HG02571 (cell line): ENCODE measurements at regions not wholly inside any gene's neighbourhood (a gene's known extent, or its start where the extent isn't known, plus 50 kb on each side); places are given as distances from the start of the nearest gene placed in this dataset.
A peak's percentile ranks its signal among the peaks of the same experiment; 100 is the strongest.
"Not testable (repeated sequence)": the region's sequence is repeated elsewhere in the genome, so short reads cannot be mapped to it uniquely, and the experiment has no call there.

Source experiments
- ATAC-seq: cut with Tn5 transposase; IDR thresholded peaks from one replicate; pipeline ENCODE4 v1.9.1; 2021; ENCODE audit warnings: mild to moderate bottlenecking, moderate library complexity; ENCODE audit not compliant: unreplicated experiment

DNA sequence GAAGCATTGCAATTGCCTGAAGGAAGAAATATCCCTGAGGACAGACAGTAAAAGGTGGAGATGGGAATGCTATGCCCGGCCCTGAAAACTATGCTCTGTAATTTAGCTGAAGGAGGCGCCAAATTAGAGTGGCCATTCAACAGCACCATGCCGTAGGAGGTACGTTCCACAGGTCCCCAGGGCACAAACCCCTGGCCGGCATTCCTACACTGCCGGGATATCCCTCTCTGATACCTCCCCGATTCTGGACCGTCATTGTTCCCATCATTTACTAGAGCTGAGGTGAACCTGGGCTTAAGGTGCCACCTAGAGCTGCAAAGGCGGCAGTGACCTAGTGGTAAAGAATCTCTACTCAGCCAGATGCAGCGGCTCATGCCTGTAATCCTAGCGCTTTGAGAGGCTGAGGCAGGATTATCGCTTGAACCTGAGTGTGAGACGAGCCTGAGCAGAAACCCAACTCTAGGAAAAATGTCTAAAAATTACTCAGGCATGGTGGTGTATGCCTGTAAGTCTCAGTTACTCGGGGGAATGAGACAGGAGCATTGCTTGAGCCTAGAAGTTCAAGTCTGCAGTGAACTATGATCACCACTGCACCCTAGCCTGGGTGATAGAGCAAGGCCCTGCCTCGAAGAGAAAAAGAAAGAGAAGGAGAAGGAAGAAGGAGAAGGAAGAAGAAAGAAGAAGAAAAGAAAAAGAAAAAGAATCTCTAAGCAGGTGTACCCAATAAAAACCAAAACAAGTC lies 53.0 kb upstream of the TNKS2 start:
- no peak for ATAC-seq

DNA sequence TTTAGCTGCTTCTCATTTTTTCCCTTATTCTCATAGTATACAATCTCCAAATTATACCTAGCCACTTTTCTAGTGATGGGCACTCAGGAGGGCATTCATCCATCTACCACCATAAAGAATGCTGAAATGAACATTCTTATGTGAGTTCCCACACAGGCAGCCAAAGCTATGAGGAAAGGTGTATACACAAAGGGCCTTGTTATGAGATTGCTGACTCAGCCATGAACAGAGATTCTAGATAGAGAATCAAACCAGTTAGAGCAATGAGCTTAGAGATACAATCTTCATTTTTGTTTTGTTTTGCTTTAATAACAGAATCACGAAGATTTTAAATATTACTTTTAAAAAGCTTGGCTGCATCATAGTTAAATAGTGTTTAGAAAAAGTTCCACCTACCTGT lies 54.8 kb upstream of the TNKS2 start:
- no peak for ATAC-seq

DNA sequence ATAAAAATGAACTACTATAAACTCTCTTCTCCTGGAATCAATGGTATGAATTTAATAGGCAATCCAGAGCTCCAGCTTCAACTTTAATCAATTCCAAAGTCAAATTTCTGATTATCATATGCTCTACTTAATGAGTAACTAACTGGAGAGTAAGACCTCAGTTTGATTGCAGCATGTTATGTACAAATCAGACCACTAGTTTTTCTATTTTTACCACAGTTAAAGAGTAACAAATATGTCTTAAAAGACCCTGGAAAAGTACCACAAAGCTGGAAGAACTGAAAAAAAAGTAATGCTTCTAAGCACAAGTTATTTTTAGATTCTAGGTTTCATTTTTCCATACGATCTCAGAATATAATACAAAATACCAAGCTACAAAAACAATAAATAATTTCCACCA lies 56.0 kb upstream of the TNKS2 start:
- no peak for ATAC-seq

DNA sequence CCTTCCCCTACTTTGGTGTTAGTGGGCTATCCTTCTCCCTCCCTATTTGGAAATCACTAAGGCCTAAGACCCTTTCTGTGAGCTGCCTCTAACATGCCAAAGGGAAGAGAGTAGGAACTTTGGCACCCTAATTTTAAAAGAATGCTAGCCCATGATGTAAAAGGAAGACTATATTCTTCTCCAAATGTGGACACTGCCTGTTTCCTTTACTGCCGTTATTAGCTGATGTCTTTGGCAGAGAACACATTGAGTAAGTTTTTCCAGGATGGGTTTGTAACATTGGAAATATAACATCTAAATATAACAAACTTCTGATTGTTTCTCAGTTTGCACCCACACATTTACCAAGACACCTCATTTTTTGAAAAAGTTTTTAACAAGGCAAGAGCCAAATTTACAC lies 56.9 kb upstream of the TNKS2 start:
- no peak for ATAC-seq

DNA sequence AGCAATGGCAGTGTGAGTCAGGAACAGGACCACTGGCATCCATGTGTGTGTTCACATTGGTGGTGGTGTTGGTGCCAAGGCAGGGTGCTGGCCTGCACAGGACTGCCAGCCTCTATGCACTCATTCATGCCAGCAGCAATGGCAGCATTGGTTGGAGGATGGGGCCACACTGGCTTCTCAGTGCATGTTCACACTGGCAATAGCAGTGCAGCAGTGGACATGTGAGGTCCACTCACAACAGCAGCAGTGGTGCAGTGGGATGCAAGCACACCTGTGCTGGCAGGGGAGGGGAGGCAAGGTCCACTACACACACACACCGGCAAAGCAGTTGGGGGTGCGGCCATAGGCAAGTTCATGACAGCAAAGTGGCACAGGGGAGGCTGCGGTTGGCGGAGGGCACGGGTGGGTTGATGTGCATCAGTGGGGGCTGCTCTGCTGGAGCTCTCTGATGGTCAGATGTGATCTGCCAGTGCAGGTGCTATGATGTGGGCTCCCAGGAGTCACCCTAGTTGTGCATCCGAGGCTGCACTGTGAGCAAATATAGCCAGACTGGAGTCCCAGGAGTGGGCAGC lies 57.8 kb upstream of the TNKS2 start:
- no peak for ATAC-seq

DNA sequence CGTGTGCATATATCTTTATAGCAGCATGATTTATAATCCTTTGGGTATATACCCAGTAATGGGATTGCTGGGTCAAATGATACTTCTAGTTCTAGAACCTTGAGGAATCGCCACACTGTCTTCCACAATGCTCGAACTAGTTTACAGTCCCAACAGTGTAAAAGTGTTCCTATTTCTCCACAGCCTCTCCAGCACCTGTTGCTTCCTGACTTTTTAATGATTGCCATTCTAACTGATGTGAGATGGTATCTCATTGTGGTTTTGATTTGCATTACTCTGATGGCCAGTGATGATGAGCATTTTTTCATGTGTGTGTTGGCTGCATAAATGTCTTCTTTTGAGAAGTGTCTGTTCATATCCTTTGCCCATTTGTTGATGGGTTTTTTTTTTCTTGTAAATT lies 66.0 kb upstream of the TNKS2 start:
- ATAC-seq: not testable (repeated sequence)

DNA sequence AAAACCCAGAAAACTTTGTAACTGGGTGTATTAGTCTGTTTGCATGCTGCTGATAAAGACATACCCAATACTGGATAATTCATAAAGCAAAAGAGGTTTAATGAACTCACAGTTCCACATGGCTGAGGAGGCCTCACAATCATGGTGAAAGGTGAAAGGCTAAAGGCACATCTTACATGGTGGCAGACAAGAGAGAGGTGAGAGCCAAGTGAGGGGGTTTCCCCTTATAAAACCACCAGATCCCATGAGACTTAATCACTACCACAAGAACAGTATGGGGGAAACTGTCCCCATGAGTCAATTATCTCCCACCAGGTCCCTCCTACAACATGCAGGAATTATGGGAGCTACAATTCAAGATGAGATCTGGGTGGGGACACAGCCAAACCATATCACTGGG lies 68.9 kb upstream of the TNKS2 start:
- ATAC-seq: not testable (repeated sequence)

DNA sequence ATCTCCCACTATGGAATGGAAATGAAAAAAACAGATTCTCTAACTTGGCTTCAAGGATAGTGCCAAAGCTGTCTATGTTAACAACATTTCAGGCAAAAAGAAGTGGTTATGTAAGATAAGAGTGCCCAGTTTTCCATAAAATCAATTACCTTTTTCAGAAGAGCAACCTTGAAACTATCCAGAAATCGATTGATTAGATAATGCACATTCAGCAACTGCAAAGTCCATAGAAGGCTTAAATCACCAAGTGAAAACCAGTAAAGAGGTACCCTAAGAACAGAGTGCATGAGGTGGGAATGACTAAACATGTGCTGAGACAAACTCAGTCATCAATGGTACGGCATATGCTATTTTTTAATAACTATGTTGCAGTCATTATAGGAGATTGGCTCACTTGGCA lies 71.9 kb upstream of the TNKS2 start:
- no peak for ATAC-seq

DNA sequence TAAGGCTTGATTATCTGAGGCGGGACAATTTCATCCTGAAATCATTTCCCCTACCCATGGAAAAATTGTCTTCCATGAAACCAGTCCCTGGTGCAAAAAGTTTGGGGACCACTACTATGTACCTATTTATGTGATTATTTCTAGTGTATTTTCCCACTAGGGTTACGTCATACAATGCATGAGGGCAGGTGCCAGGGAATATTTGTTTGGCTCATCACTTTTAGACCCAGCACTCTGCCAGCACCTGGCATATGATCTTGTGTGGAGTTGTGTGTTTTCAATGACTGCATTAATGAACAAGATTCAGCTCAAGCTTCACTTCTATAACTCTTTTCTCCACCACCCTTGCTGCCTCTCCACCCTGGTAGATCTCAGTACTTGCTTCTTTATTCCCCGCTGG lies 73.3 kb upstream of the TNKS2 start:
- no peak for ATAC-seq

DNA sequence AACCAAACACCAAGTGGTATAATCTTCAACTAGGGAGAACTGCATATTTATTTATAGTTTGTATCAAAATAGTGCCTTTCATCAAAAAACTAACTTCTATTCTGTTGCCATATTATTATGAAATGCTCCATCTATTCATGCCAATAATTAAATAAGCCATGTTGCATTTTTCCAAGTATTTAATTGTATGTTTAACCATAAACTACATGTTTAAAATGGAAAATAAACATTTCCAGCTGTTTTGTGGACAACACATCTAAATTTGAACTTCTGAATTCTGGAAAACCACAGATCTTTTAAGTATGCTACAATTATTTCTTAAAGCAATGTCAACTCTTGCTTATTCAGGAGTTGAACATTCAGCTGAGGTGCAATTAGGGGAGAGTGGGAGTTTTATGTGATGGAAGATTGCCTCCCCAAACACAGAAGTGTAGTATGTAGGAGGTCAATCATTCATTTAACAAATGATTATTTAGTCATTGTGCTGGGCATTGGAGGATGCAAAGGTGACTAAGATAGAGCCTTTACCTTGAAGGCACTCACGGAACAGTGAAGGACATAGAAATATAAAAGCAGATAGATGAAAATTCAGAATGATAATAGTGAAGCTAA lies 80.7 kb upstream of the PPP1R3C start:
- ATAC-seq: no peak

DNA sequence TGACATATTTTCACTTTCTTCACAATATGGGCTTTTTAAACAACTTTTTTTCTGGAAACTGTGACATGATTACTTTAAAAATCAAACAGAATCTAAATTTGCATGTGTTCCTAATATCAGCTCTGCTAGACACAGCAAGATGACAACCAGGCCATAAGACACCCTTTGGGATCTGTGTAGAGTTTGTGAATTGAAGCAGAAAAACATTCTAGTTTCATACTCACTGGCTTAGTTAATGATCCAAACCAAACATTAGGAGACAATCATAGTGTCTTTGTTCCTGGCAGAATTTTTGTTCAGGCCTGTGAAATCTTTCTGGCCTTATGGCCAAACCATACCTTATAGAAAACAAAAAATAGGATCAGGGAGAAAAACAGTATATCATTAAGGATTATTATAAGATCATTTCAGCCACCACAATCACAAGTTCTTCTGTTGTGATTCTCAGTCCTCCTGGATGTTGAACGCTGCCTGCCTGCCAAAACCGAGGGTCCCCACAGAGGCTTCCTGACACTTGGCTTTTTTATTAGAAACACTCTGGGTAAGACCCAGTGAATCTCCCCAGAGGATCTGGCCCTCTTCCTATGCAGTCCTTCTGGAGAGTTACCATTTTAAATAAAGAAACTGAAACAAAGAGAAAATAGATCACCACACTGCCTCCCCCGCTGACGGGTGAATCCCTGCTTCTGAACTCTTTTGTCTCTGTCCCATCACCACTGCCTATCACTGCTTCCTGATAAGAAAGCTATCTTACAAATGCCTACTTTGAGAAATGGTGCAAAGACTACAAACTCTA lies 79.2 kb upstream of the PPP1R3C start:
- peak; percentile 66 for ATAC-seq

DNA sequence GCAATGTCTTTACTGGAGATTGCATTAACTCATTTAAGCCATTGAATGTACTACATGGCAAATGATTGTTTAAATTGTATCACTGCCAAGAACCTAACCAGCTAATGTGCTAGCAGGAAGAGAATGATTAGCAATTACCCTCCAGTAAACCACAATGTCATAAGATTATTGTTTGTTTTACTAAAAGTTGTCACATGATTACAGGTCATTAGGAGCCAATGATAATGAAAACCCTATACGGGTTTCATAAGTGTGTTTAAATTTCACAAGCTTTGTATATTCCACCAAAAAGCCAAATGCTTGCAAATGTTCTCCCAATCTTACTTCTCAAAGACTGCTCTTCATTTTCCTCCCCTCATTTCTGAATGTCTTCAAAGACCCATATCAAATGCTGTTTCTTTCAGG lies 76.5 kb upstream of the PPP1R3C start:
- no peak for ATAC-seq

DNA sequence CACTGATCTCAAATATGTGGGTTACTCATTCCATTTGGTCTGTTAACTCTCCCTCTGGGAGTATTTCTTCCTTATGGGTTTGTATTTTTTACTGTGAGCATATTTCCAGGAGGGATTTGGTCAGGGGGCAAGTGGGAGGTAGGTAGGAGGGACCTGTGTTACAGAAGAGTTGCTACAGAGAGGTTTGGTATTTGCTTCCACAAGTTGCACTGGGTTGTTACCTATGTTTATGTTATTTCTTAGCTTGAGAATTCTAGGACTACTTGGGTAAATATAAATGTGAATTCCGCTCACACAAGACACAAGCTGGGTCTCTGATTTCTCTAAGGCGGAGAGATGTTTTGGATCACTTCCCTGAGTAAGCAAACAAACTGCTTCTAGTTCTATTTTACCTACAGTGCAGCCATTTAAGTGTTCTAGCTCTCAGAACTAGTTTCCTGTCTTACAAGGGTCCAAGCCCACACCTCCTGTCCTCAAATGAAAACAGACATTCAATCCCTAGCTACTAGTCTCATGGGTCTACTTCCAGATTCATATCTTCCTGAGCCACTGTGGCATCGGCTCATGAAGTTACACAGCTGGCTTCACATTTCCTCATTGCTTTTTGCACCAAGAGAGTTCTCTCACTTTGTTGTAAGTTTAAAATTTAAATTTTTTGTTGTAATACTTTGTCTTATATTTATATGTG lies 75.4 kb upstream of the PPP1R3C start:
- no peak for ATAC-seq

DNA sequence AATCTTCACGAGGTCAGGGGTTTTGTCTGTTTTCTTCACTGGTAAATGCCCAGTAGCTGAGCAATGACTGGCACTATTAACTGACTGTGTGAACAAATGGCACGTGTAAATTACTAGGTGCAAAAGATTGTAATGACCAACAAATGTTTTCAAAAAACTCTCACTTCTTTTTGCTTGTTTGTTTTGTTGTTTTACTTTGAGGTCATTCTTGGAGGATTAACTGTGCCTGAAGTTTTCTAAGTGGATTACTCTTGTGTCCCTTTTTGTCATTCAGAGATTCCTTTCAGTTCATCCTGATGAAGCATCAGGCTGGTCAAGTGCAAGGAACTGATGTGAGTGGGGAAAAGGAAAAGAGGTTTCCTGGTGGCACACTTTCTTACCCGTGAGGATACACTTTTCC lies 74.4 kb upstream of the PPP1R3C start:
- ATAC-seq: no peak

DNA sequence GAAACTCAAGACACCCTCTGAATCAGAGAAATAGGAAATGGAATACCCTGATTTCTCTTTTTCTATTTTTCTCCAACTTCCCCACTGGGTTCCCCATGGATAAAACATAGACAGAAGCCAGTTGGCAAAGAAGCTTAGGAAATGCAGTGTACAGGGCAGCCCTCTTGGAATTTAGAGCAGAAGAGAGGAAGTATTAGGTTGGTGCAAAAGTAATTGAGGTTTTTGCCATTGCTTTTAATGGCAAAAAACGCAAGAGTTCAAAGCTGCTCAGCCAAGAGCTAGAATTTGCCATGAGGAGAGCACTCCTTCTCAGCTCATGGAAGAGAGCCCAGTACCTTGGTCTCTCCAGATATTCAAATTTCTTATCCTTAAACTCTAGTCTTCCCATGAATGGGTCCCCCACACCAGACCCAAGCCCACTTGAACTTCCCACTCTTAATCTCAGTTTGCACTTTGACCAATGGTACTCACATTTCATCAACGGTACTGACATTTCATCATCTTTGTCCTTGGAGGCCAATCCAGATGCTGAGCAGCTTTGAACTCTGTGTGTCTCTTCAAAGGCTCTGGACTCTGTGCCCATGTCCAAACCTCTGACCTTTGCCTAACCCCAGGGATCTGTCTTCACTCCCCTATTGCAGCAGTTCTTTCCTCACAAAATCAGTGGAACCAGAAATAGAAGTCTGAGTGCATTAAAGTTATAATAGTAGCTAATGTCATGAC lies 73.2 kb upstream of the PPP1R3C start:
- no peak for ATAC-seq

DNA sequence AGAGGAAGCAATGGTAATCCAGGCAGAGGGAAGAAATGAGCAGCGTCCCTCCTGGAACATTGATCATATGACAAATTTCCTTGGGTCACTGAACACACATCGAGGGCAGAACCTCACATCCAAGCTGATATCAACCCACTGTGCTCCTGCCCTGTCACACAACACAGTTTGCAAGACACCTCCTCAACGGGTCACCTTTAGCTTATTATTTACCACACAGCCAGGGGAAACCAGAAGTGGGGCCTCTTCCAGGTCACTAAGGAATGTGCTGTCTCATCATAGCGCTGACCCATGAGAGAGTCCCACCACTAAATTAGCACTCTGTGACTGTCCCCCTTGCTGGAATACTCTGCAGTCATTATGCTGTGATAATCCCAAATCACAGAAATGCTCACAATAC lies 69.7 kb upstream of the PPP1R3C start:
- ATAC-seq: no peak

DNA sequence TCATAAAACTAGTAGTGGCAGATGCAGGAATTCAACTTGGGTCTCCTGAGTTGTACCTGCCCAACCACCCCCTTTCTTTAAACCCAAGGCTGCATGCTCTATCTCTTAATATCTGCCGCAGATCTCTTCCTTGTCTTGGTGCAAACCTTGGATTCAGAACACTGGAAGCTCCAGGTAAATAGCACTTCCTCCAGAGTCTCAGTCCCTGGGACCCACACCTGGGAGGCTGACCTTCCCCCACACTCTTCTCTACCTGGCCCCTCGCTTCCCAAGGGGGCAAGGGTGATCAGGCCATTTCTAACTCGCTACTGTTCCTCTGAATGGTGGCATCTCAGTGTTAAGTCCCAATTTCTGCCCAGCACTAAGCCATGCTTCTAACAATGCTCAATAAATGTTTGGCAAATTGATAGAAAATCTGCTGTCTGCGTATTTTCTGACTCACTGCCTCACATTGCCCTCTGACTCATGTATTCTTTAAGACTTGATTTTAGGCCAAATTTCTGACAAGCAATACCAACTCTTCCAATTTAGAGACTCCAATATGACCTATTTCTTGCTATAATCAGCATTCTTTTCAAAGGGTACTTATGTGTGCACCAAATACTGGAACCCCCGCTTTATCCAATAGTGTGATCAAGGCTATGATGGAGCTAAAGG lies 68.0 kb upstream of the PPP1R3C start:
- ATAC-seq: no peak

DNA sequence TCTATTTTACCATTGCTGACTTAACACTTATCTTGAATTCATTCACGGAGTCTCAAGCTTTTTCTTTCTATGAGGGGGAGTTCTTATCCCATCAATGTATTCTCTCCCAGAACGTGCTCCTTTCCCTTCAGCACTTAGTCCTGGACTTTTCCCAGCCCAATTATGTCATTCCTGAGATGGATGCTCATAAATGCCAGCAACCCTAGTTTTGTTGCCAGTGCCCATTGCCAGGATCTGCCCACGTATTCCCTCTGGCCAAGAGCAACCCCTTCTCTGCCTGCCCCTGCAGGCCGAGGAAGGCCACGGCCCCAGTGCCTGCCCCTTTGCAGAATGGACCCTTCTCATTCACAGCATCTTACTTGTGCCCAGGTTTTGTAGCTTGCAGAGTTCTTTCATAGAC lies 67.4 kb upstream of the PPP1R3C start:
- no peak for ATAC-seq

DNA sequence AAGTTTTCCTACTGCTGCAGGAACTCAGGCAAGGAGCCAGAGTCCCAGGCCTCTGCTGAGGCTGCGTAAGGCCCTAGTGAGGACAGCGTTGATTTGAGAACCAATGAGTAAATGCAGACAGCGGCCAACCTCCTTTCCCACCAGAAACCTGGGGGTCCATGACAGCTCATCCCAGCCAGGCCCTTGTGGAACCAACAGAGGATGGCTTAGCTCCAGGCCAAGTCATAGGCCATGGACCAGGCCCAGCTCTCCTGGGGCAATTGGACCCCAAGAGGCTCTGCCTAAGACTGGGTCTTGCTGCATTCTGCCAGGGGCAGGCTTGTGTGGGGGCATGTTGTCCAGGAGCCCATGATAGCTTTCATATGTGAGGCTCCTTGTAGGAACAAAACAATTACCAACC lies 65.4 kb upstream of the PPP1R3C start:
- ATAC-seq: no peak

DNA sequence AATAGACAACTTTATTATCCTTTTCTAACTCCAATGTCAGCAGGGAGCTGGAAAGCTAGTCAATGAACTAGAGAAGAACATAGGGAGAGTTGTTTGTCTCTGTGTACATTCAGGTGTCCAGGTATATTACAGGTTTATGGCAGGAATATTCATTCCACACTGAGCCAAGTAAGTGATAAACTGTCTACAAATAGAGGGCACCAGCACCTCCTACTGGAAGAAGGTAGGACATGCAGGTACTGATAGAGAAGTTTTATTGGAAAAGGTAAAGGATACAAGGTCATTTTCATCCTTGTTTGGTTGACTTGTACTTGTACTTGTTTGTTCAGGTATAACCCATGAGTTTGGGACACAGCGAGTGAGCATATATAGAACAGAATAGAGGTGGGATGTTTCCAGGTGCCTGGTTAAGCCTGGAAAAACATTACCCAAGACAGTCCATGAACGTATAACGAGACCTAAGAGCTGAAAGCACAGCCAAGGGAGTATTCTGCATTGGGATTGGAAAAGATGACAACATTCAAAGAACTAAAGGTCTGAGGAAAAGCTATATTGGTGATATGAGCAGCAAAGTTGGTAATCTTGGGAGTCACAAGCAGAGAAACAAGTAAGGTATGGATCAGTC lies 61.4 kb upstream of the PPP1R3C start:
- no peak for ATAC-seq
